Gastrocnemius medialis (tissue), 4 donors: ENCODE measurements at regions not wholly inside any gene's neighbourhood (a gene's known extent, or its start where the extent isn't known, plus 50 kb on each side); places are given as distances from the start of the nearest gene placed in this dataset.

Experiments
- ATAC-seq, 2 donors: fragments of 150-250 bp; one replicate each; pipeline ENCODE4 v1.9.1; 2016
- DNase-seq, 2 donors: peaks; one replicate each; pipeline ENCODE4 v3.0.0-alpha.2; 2019
- H3K27ac ChIP-seq, 4 donors: fragments of 200-600 bp; sonication (generic); 1 replicate in 1 of 4; 2 replicates in 3 of 4; pipeline ENCODE4 v1.5.1; 2016 to 2018; ENCODE audit warnings: mild to moderate bottlenecking in 2 of 4, moderate library complexity in 1 of 4
- H3K27me3 ChIP-seq, 3 donors: fragments of 200-600 bp; sonication (generic) in 2 of 3; 1 replicate in 1 of 3; 2 replicates in 2 of 3; pipeline versions ENCODE4 v1.5.1 to v1.6.0; 2016 to 2019; ENCODE audit warnings: mild to moderate bottlenecking in 1 of 3, moderate library complexity in 1 of 3
- H3K36me3 ChIP-seq, 2 donors: fragments of 200-600 bp; sonication (generic) in 1 of 2; one replicate each; pipeline ENCODE4 v1.5.1; 2017 to 2018
- H3K4me1 ChIP-seq, 2 donors: fragments of 200-600 bp; sonication (generic) in 1 of 2; one replicate each; pipeline ENCODE4 v1.5.1; 2016 to 2017; ENCODE audit warnings: mild to moderate bottlenecking in 2 of 2
- H3K4me3 ChIP-seq, 4 donors: fragments of 200-600 bp; sonication (generic) in 3 of 4; 1 replicate in 1 of 4; 2 replicates in 3 of 4; pipeline ENCODE4 v1.5.1; 2016 to 2019; ENCODE audit warnings: mild to moderate bottlenecking in 2 of 4
- H3K9me3 ChIP-seq, 3 donors: fragments of 200-600 bp; sonication (generic) in 2 of 3; 1 replicate in 1 of 3; 2 replicates in 2 of 3; pipeline ENCODE4 v1.5.1; 2016 to 2019
- POLR2A ChIP-seq, 2 donors: fragments of 450-650 bp; IDR thresholded peaks; one replicate each; pipeline ENCODE4 v1.6.1; 2017; ENCODE audit warnings: antibody characterized with exemption in 2 of 2, mild to moderate bottlenecking in 2 of 2, moderate library complexity in 2 of 2
- in situ Hi-C, 4 donors: fragments of 200-750 bp; cut with MboI; loops; one replicate each; pipeline versions ENCODE4 v1.15.0 to v1.8.0; 2017; ENCODE audit warnings: low sequenced_read_pairs in 4 of 4
- intact Hi-C: fragments of 100-400 bp; cut with DNase I; formaldehyde crosslinking; loops from one replicate; pipeline ENCODE4 v1.15.1; 2023; ENCODE audit warnings: low total_unique reads
- TF ChIP-seq, protein P1 (sequence below), 5 experiments: fragments of 450-650 bp in 3 of 5; fragments of 200-600 bp in 2 of 5; sonication (generic) in 2 of 5; IDR thresholded peaks in 4 of 5; conservative IDR thresholded peaks in 1 of 5; 1 replicate in 4 of 5; 2 replicates in 1 of 5; pipeline ENCODE4 v1.5.1; 2016 to 2019; ENCODE audit warnings: antibody characterized with exemption in 5 of 5, mild to moderate bottlenecking in 3 of 5, moderate library complexity in 3 of 5

GRCh38 chr16:26269673-26270072 is 577.9 kb downstream of the HS3ST4 start:
- ATAC-seq = no peak
- no peak for TF ChIP-seq POLR2A (IDR thresholded peaks at IDR 0.05)
- TF ChIP-seq, protein P1, sequence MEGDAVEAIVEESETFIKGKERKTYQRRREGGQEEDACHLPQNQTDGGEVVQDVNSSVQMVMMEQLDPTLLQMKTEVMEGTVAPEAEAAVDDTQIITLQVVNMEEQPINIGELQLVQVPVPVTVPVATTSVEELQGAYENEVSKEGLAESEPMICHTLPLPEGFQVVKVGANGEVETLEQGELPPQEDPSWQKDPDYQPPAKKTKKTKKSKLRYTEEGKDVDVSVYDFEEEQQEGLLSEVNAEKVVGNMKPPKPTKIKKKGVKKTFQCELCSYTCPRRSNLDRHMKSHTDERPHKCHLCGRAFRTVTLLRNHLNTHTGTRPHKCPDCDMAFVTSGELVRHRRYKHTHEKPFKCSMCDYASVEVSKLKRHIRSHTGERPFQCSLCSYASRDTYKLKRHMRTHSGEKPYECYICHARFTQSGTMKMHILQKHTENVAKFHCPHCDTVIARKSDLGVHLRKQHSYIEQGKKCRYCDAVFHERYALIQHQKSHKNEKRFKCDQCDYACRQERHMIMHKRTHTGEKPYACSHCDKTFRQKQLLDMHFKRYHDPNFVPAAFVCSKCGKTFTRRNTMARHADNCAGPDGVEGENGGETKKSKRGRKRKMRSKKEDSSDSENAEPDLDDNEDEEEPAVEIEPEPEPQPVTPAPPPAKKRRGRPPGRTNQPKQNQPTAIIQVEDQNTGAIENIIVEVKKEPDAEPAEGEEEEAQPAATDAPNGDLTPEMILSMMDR (IDR thresholded peaks at IDR 0.05 in 4 of 5, conservative IDR thresholded peaks at IDR 0.05 in 1 of 5) = no peak
- intact Hi-C loops (no loop called here), in situ Hi-C loops (loop anchor here in 1 of 4 donors (25.0 kb wide), 1 partner anchor 107 kb away; no protein-coding TSS in a partner anchor)
- Histone ChIP-seq H3K27me3 (no peaks in the 10 kb centered on the region), H3K9me3 (no peaks in the 10 kb centered on the region), H3K27ac (no peak overlapping the region), H3K4me3 (no peak overlapping the region), H3K36me3 (no peaks in the 10 kb centered on the region), H3K4me1 (no peaks in the 10 kb centered on the region)
- DNase-seq = no peak

GRCh38 chr16:26273607-26274006 is 581.8 kb downstream of the HS3ST4 start:
- no peaks in the 10 kb centered on the region for H3K27me3 ChIP-seq
- H3K4me1 ChIP-seq = no peaks in the 10 kb centered on the region
- in situ Hi-C loops (loop anchor here in 1 of 4 donors (25.0 kb wide), 1 partner anchor 111 kb away; no protein-coding TSS in a partner anchor), intact Hi-C loops (no loop called here)
- TF ChIP-seq, protein P1 (IDR thresholded peaks at IDR 0.05 in 4 of 5, conservative IDR thresholded peaks at IDR 0.05 in 1 of 5) = no peak
- no peak for TF ChIP-seq POLR2A (IDR thresholded peaks at IDR 0.05)
- DNase-seq (no peak), ATAC-seq (no peak)
- no peaks in the 10 kb centered on the region for H3K9me3 ChIP-seq
- H3K27ac ChIP-seq = no peak overlapping the region
- no peak overlapping the region for H3K4me3 ChIP-seq
- H3K36me3 ChIP-seq = no peaks in the 10 kb centered on the region

GRCh38 chr16:26275021-26275590 is 583.3 kb downstream of the HS3ST4 start:
- TF ChIP-seq, protein P1 (IDR thresholded peaks at IDR 0.05 in 4 of 5, conservative IDR thresholded peaks at IDR 0.05 in 1 of 5) = no peak
- DNase-seq (no peak), ATAC-seq (no peak)
- no peak overlapping the region for H3K4me3 ChIP-seq
- H3K27me3 ChIP-seq = no peaks in the 10 kb centered on the region
- in situ Hi-C loops = no loop called here
- no peaks in the 10 kb centered on the region for H3K4me1 ChIP-seq
- no peaks in the 10 kb centered on the region for H3K36me3 ChIP-seq
- intact Hi-C loops = no loop called here
- no peaks in the 10 kb centered on the region for H3K9me3 ChIP-seq
- H3K27ac ChIP-seq = no peak overlapping the region

- TF ChIP-seq POLR2A (IDR thresholded peaks at IDR 0.05) = no peak
- TF ChIP-seq, protein P1 (IDR thresholded peaks at IDR 0.05 in 4 of 5, conservative IDR thresholded peaks at IDR 0.05 in 1 of 5) = no peak
- Histone ChIP-seq H3K36me3 (no peaks in the 10 kb centered on the region), H3K4me3 (no peak overlapping the region), H3K27ac (no peak overlapping the region), H3K9me3 (no peaks in the 10 kb centered on the region), H3K27me3 (no peaks in the 10 kb centered on the region), H3K4me1 (no peaks in the 10 kb centered on the region)
- DNase-seq = no peak
- no peak for ATAC-seq
- in situ Hi-C loops (no loop called here), intact Hi-C loops (no loop called here)
These were observed 584.5 kb downstream of the HS3ST4 start for GRCh38 chr16:26276289-26276688.
